ENCODE measurements at regions not wholly inside any gene's neighbourhood (a gene's known extent, or its start where the extent isn't known, plus 50 kb on each side); places are given as distances from the start of the nearest gene placed in this dataset.

GRCh38 chr16:49910541-49911071 is 54.7 kb upstream of the ZNF423 start:
- FAIRE-seq (no peak), DNase-seq (ENCODE audit: insufficient read length) (no peak)
- TF ChIP-seq TAF1 (IDR thresholded peaks at IDR 0.05; ENCODE audit: borderline replicate concordance, low read depth, low read length) (no peak), POLR2AphosphoS5 (IDR thresholded peaks at IDR 0.05; ENCODE audit: low read depth, low read length) (no peak), POLR2A (IDR thresholded peaks at IDR 0.05; ENCODE audit: low read depth, low read length) (no peak)

- no peak for DNase-seq (ENCODE audit: insufficient read length)
- FAIRE-seq: no peak
- no peak for TF ChIP-seq POLR2A (IDR thresholded peaks at IDR 0.05; ENCODE audit: low read depth, low read length)
Measured at GRCh38 chr16:49911430-49911829, 55.5 kb upstream of the ZNF423 start.

- TF ChIP-seq TAF1 (IDR thresholded peaks at IDR 0.05; ENCODE audit: borderline replicate concordance, low read depth, low read length): no peak
- no peak for TF ChIP-seq POLR2AphosphoS5 (IDR thresholded peaks at IDR 0.05; ENCODE audit: low read depth, low read length)
- no peak for FAIRE-seq
- DNase-seq (ENCODE audit: insufficient read length): no peak
Measured at GRCh38 chr16:49912721-49913120, 56.8 kb upstream of the ZNF423 start.

- no peak for TF ChIP-seq POLR2A (IDR thresholded peaks at IDR 0.05; ENCODE audit: low read depth, low read length)
- no peak for TF ChIP-seq POLR2AphosphoS5 (IDR thresholded peaks at IDR 0.05; ENCODE audit: low read depth, low read length)
- TF ChIP-seq TAF1 (IDR thresholded peaks at IDR 0.05; ENCODE audit: borderline replicate concordance, low read depth, low read length): no peak
- FAIRE-seq: no peak
Measured at GRCh38 chr16:49913720-49914119, 57.8 kb upstream of the ZNF423 start.

GRCh38 chr16:49914657-49915056 is 58.7 kb upstream of the ZNF423 start:
- TF ChIP-seq TAF1 (IDR thresholded peaks at IDR 0.05; ENCODE audit: borderline replicate concordance, low read depth, low read length) (no peak), POLR2A (IDR thresholded peaks at IDR 0.05; ENCODE audit: low read depth, low read length) (no peak), POLR2AphosphoS5 (IDR thresholded peaks at IDR 0.05; ENCODE audit: low read depth, low read length) (no peak)
- FAIRE-seq (no peak), DNase-seq (ENCODE audit: insufficient read length) (no peak)

More at GRCh38 chr16:49913720-49914119, 57.8 kb upstream of the ZNF423 start:
- no peak for DNase-seq (ENCODE audit: insufficient read length)

GRCh38 chr16:49918257-49918656 is 62.3 kb upstream of the ZNF423 start:
- DNase-seq (ENCODE audit: insufficient read length): no peak
- TF ChIP-seq TAF1 (IDR thresholded peaks at IDR 0.05; ENCODE audit: borderline replicate concordance, low read depth, low read length): no peak
- TF ChIP-seq POLR2AphosphoS5 (IDR thresholded peaks at IDR 0.05; ENCODE audit: low read depth, low read length): no peak
- TF ChIP-seq POLR2A (IDR thresholded peaks at IDR 0.05; ENCODE audit: low read depth, low read length): no peak
- FAIRE-seq: no peak

DNA sequence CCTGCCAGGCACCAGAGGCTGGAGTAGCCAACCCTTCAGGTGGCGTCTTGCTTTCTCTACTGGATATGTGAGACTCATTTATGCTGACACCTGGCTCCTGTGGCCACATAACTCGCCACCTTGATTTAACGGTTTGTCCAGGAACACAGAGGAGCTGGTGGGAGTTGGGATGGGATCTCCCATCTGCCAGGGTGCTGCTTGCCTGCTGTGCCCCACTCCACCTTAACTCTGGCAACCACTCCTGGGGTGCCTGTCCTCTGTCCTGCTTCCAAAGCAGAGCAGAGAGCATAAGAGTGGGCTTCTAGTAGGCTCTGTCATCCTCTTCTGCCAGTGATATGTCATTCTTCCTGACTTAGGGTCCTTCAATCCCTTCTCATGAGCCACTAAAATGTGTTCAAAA is 63.4 kb upstream of the ZNF423 start:
- DNase-seq (ENCODE audit: insufficient read length) (no peak), FAIRE-seq (no peak)
- TF ChIP-seq POLR2AphosphoS5 (IDR thresholded peaks at IDR 0.05; ENCODE audit: low read depth, low read length) (no peak), POLR2A (IDR thresholded peaks at IDR 0.05; ENCODE audit: low read depth, low read length) (no peak), TAF1 (IDR thresholded peaks at IDR 0.05; ENCODE audit: borderline replicate concordance, low read depth, low read length) (no peak)

DNA sequence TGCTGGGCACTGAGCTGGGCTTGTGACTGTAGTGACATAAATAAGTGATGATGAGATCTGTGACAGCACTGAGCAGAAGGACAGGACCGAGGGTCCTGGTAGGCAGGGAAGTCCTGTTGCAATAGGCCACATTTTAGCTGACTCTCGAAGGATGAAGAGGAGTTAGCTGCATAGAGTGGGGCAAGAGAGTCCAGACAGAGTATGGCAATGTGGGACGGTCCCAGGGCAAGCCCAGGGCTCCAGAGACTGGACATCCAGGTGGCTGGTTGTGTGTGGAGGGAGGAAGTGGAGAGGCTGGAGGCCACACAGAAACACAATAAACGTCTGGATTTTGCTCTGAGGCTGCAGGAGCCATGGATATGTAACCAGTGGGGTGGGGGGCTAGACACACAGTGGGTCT is 64.5 kb upstream of the ZNF423 start:
- FAIRE-seq: no peak
- TF ChIP-seq TAF1 (IDR thresholded peaks at IDR 0.05; ENCODE audit: borderline replicate concordance, low read depth, low read length) (no peak), POLR2AphosphoS5 (IDR thresholded peaks at IDR 0.05; ENCODE audit: low read depth, low read length) (no peak), POLR2A (IDR thresholded peaks at IDR 0.05; ENCODE audit: low read depth, low read length) (no peak)
- no peak for DNase-seq (ENCODE audit: insufficient read length)

- TF ChIP-seq POLR2AphosphoS5 (IDR thresholded peaks at IDR 0.05; ENCODE audit: low read depth, low read length) (no peak), TAF1 (IDR thresholded peaks at IDR 0.05; ENCODE audit: borderline replicate concordance, low read depth, low read length) (no peak), POLR2A (IDR thresholded peaks at IDR 0.05; ENCODE audit: low read depth, low read length) (no peak)
Measured at GRCh38 chr16:49921106-49921505, 65.2 kb upstream of the ZNF423 start.

GRCh38 chr16:49921791-49922456 is 66.0 kb upstream of the ZNF423 start:
- DNase-seq (ENCODE audit: insufficient read length): peak; percentile 56
- no peak for TF ChIP-seq POLR2A (IDR thresholded peaks at IDR 0.05; ENCODE audit: low read depth, low read length)
- TF ChIP-seq POLR2AphosphoS5 (IDR thresholded peaks at IDR 0.05; ENCODE audit: low read depth, low read length): no peak
- no peak for TF ChIP-seq TAF1 (IDR thresholded peaks at IDR 0.05; ENCODE audit: borderline replicate concordance, low read depth, low read length)
- peak; percentile 48 for FAIRE-seq

More at GRCh38 chr16:49921106-49921505, 65.2 kb upstream of the ZNF423 start:
- DNase-seq (ENCODE audit: insufficient read length) (no peak), FAIRE-seq (no peak)

DNA sequence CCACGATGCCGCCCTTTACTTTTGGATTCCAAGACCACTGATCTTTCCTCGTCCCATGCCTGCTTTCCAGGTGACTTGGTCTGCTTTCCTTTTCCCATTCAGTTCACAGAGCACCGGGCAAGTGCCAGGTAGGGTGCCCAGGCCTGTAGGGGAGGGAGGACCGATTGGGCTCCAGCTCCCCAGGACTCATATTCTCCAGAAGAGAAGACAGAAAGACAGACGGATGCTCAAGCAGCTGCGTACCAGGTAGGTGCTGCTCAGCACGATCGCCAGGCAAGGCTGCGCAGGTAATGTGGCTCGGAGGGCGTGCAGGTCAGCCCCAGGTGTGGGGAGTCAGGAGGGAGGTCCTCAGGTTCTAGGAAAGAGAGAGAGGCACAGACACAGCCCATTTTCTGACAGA is 67.5 kb upstream of the ZNF423 start:
- no peak for FAIRE-seq
- no peak for DNase-seq (ENCODE audit: insufficient read length)
- TF ChIP-seq POLR2A (IDR thresholded peaks at IDR 0.05; ENCODE audit: low read depth, low read length): no peak
- TF ChIP-seq TAF1 (IDR thresholded peaks at IDR 0.05; ENCODE audit: borderline replicate concordance, low read depth, low read length): no peak
- TF ChIP-seq POLR2AphosphoS5 (IDR thresholded peaks at IDR 0.05; ENCODE audit: low read depth, low read length): no peak

DNA sequence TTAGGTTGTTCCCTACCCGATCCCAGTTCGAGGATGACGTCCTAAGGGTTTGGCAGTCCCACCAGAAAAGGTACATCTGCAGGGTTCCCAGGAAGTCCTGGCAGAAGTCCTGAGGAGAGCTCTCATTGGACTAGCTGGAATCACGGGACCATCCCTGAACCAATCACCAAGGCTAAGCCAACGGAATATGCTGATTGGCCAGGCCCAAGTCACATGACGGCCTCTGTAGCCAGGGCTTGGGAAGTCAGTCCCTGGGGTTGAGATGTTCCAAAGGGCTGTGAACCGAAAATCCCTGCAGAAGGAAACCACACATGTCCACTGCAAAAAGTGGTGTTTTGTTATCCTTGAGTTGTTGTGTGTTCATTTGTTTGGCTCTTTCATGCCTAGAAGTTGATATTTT is 68.2 kb upstream of the ZNF423 start:
- no peak for DNase-seq (ENCODE audit: insufficient read length)
- FAIRE-seq: no peak
- TF ChIP-seq POLR2AphosphoS5 (IDR thresholded peaks at IDR 0.05; ENCODE audit: low read depth, low read length) (no peak), POLR2A (IDR thresholded peaks at IDR 0.05; ENCODE audit: low read depth, low read length) (no peak), TAF1 (IDR thresholded peaks at IDR 0.05; ENCODE audit: borderline replicate concordance, low read depth, low read length) (no peak)

Data from GM12892 (cell line).